H1 (cell line): ENCODE measurements at regions not wholly inside any gene's neighbourhood (a gene's known extent, or its start where the extent isn't known, plus 50 kb on each side); places are given as distances from the start of the nearest gene placed in this dataset.

Experiments
- CTCF ChIA-PET: fragments of 300-600 bp; sonication (Branson Sonifier 250); formaldehyde crosslinking; loops from one replicate; lab custom pipeline; 2021; ENCODE audit not compliant: partially characterized antibody; lab: Charles Lee
- POLR2A ChIA-PET: fragments of 300-600 bp; sonication (Branson Sonifier 250); formaldehyde crosslinking; loops from one replicate; lab custom pipeline; 2021; ENCODE audit warnings: inconsistent platforms; ENCODE audit not compliant: partially characterized antibody; lab: Charles Lee
- DNase-seq, 2 experiments: peaks; one replicate each; pipeline versions ENCODE4 v3.0.0 to v3.0.0-alpha.2; 2010 to 2022; ENCODE audit warnings: low spot score in 2 of 2, low read depth in 1 of 2, mixed read lengths in 1 of 2
- FAIRE-seq: peaks from 2 replicates; lab custom pipeline; 2011; peaks lifted over from hg19 to GRCh38; lab: Jason Lieb, UNC
- H2AFZ ChIP-seq: 2 replicates; pipeline ENCODE4 v1.8.1; 2012; ENCODE audit warnings: low read length, inconsistent platforms
- H2AK5ac ChIP-seq: 2 replicates; pipeline ENCODE4 v1.6.1; 2013; ENCODE audit warnings: low read depth, low read length
- H2BK120ac ChIP-seq: replicated peaks from 2 replicates; pipeline ENCODE3; 2013; ENCODE audit warnings: low read depth, low read length, inconsistent platforms
- H2BK12ac ChIP-seq: 2 replicates; pipeline ENCODE4 v1.6.1; 2013; ENCODE audit warnings: low read depth, low read length
- H2BK15ac ChIP-seq: 2 replicates; pipeline ENCODE4 v1.6.1; 2013; ENCODE audit warnings: low read length
- H2BK20ac ChIP-seq: 2 replicates; pipeline ENCODE4 v1.6.1; 2013; ENCODE audit warnings: low read length
- H2BK5ac ChIP-seq: 2 replicates; pipeline ENCODE4 v1.6.1; 2013; ENCODE audit warnings: low read depth, low read length
- H3K14ac ChIP-seq: 2 replicates; pipeline ENCODE4 v1.6.1; 2013; ENCODE audit warnings: inconsistent platforms; ENCODE audit not compliant: insufficient read length
- H3K18ac ChIP-seq: 2 replicates; pipeline ENCODE4 v1.6.1; 2013; ENCODE audit warnings: low read length; ENCODE audit errors: extremely low read depth
- H3K23ac ChIP-seq: 2 replicates; pipeline ENCODE4 v1.6.1; 2013; ENCODE audit warnings: inconsistent platforms; ENCODE audit not compliant: insufficient read length
- H3K23me2 ChIP-seq: 2 replicates; pipeline ENCODE4 v1.6.1; 2013; ENCODE audit warnings: low read depth, low read length
- H3K27ac ChIP-seq: 2 replicates; pipeline ENCODE4 v1.6.1; 2011; ENCODE audit warnings: low read depth, low read length, inconsistent platforms
- H3K27me3 ChIP-seq, 4 experiments: replicated peaks in 1 of 4; 1 replicate in 1 of 4; 2 replicates in 3 of 4; pipeline versions ENCODE4 v1.6.1 to v1.8.1; 2011 to 2013; ENCODE audit warnings: low read length in 3 of 4, mild to moderate bottlenecking in 3 of 4, inconsistent platforms in 2 of 4, mixed read lengths in 2 of 4, moderate library complexity in 1 of 4; ENCODE audit not compliant: control insufficient read depth in 3 of 4, insufficient read depth in 3 of 4; ENCODE audit errors: extremely low read depth in 1 of 4
- H3K36me3 ChIP-seq, 4 experiments: 2 replicates each; pipeline versions ENCODE4 v1.6.1 to v1.8.1; 2011 to 2013; ENCODE audit warnings: mild to moderate bottlenecking in 4 of 4, low read length in 3 of 4, moderate library complexity in 2 of 4, control low read depth in 1 of 4, inconsistent platforms in 1 of 4; ENCODE audit not compliant: insufficient read depth in 4 of 4, control insufficient read depth in 2 of 4
- H3K4ac ChIP-seq: replicated peaks from 2 replicates; pipeline ENCODE3; 2013; ENCODE audit warnings: low read length, low read depth, mixed read lengths, inconsistent platforms; ENCODE audit not compliant: insufficient read length
- H3K4me1 ChIP-seq, 4 experiments: replicated peaks in 1 of 4; 1 replicate in 1 of 4; 2 replicates in 3 of 4; pipeline versions ENCODE4 v1.6.1 to v1.8.1; 2011 to 2013; ENCODE audit warnings: low read length in 3 of 4, inconsistent platforms in 2 of 4, mixed read lengths in 1 of 4; ENCODE audit not compliant: insufficient read depth in 4 of 4, control insufficient read depth in 3 of 4
- H3K4me2 ChIP-seq, 2 experiments: 2 replicates each; pipeline versions ENCODE4 v1.6.1 to v1.8.1; 2011 to 2013; ENCODE audit warnings: low read depth in 2 of 2, low read length in 2 of 2, control low read depth in 1 of 2, inconsistent platforms in 1 of 2, mild to moderate bottlenecking in 1 of 2; ENCODE audit not compliant: insufficient read depth in 1 of 2
- H3K4me3 ChIP-seq, 4 experiments: fragments of 200-600, 300-600 bp in 1 of 4; sonication (generic), shearing (Covaris generic), sonication (Bioruptor Twin) in 1 of 4; 2 replicates each; pipeline versions ENCODE4 v1.5.1 to v1.8.1; 2011 to 2016; ENCODE audit warnings: low read length in 4 of 4, low read depth in 3 of 4, control low read depth in 2 of 4, inconsistent platforms in 2 of 4, mild to moderate bottlenecking in 2 of 4, mixed read lengths in 1 of 4, moderate library complexity in 1 of 4; ENCODE audit not compliant: insufficient read depth in 2 of 4; ENCODE audit errors: extremely low read depth in 1 of 4
- H3K56ac ChIP-seq: replicated peaks from 2 replicates; pipeline ENCODE3; 2013; ENCODE audit warnings: low read depth, mild to moderate bottlenecking, mixed read lengths, low read length, inconsistent platforms; ENCODE audit not compliant: insufficient read length
- H3K79me1 ChIP-seq: 2 replicates; pipeline ENCODE4 v1.6.1; 2013; ENCODE audit warnings: low read depth, low read length, control low read depth
- H3K79me2 ChIP-seq, 2 experiments: 2 replicates each; pipeline versions ENCODE4 v1.6.1 to v1.8.1; 2012 to 2013; ENCODE audit warnings: low read length in 2 of 2, mild to moderate bottlenecking in 2 of 2, inconsistent platforms in 1 of 2; ENCODE audit not compliant: insufficient read depth in 2 of 2, control insufficient read depth in 1 of 2
- H3K9ac ChIP-seq, 4 experiments: replicated peaks in 1 of 4; 1 replicate in 1 of 4; 2 replicates in 3 of 4; pipeline versions ENCODE4 v1.6.1 to v1.8.1; 2011 to 2013; ENCODE audit warnings: low read depth in 3 of 4, low read length in 3 of 4, control low read depth in 2 of 4, mild to moderate bottlenecking in 2 of 4, moderate library complexity in 2 of 4, inconsistent platforms in 1 of 4; ENCODE audit errors: extremely low read depth in 1 of 4
- H3K9me3 ChIP-seq, 2 experiments: 2 replicates each; pipeline versions ENCODE4 v1.6.1 to v1.8.1; 2012 to 2013; ENCODE audit warnings: mild to moderate bottlenecking in 2 of 2, moderate library complexity in 2 of 2, control low read depth in 1 of 2, inconsistent platforms in 1 of 2, low read depth in 1 of 2, low read length in 1 of 2, mixed read lengths in 1 of 2; ENCODE audit not compliant: insufficient read depth in 2 of 2
- H4K20me1 ChIP-seq, 2 experiments: replicated peaks in 1 of 2; 2 replicates each; pipeline versions ENCODE3 to v1.8.1; 2011 to 2013; ENCODE audit warnings: inconsistent platforms in 2 of 2, low read length in 2 of 2, mild to moderate bottlenecking in 1 of 2; ENCODE audit not compliant: insufficient read depth in 2 of 2, control insufficient read depth in 1 of 2
- H4K5ac ChIP-seq: 2 replicates; pipeline ENCODE4 v1.6.1; 2013; ENCODE audit warnings: low read length, low read depth, mixed read lengths, inconsistent platforms; ENCODE audit not compliant: insufficient read length
- H4K8ac ChIP-seq: 2 replicates; pipeline ENCODE4 v1.8.0; 2013; ENCODE audit warnings: mild to moderate bottlenecking, moderate library complexity, low read length, inconsistent platforms; ENCODE audit not compliant: insufficient read depth; ENCODE audit errors: extremely low read depth
- H4K91ac ChIP-seq: replicated peaks from 2 replicates; pipeline ENCODE3; 2013; ENCODE audit warnings: low read length, mixed read lengths, inconsistent platforms; ENCODE audit not compliant: insufficient read length
- CTBP2 ChIP-seq: IDR thresholded peaks from 2 replicates; pipeline ENCODE4 v1.7.0; 2011; ENCODE audit warnings: borderline replicate concordance, mild to moderate bottlenecking, moderate library complexity, mixed read lengths, low read length; ENCODE audit not compliant: insufficient read depth, insufficient read length
- EGR1 ChIP-seq: IDR thresholded peaks from 2 replicates; pipeline ENCODE4 v1.6.1; 2011; ENCODE audit warnings: low read depth, low read length, borderline replicate concordance
- FOSL1 ChIP-seq: IDR thresholded peaks from 2 replicates; pipeline ENCODE4 v1.6.1; 2011; ENCODE audit warnings: mild to moderate bottlenecking, low read depth, low read length, moderate library complexity; ENCODE audit not compliant: insufficient read depth
- POLR2A ChIP-seq, 2 experiments: IDR thresholded peaks; 1 replicate in 1 of 2; 2 replicates in 1 of 2; pipeline ENCODE4 v1.6.1; 2011; ENCODE audit warnings: low read depth in 2 of 2, low read length in 2 of 2, mild to moderate bottlenecking in 2 of 2; ENCODE audit errors: control extremely low read depth in 1 of 2
- SIX5 ChIP-seq: IDR thresholded peaks from 2 replicates; pipeline ENCODE4 v1.6.1; 2011; ENCODE audit warnings: mild to moderate bottlenecking, low read depth, low read length
- TEAD4 ChIP-seq: IDR thresholded peaks from 2 replicates; pipeline ENCODE4 v1.6.1; 2012; ENCODE audit warnings: low read depth, low read length, inconsistent platforms, mixed read lengths
- WGBS, 2 experiments: shearing (Covaris generic) in 1 of 2; methylation state at CpG; one replicate each; pipeline versions ENCODE4 v1.1.6 to v1.1.7; 2013 to 2015; ENCODE audit warnings: low lambda C conversion rate in 2 of 2, mixed read lengths in 2 of 2, inconsistent platforms in 1 of 2, low coverage in 1 of 2, missing lambda C conversion rate in 1 of 2; ENCODE audit not compliant: insufficient replicate concordance in 2 of 2, insufficient coverage in 1 of 2, insufficient read length in 1 of 2; ENCODE audit errors: extremely low coverage in 1 of 2, missing lambda C conversion rate in 1 of 2; 5-methylcytosine and 5-hydroxymethylcytosine counted together
- TF ChIP-seq, protein P1 (sequence below): IDR thresholded peaks from 2 replicates; pipeline ENCODE4 v1.6.1; 2012; ENCODE audit warnings: inconsistent platforms

DNA sequence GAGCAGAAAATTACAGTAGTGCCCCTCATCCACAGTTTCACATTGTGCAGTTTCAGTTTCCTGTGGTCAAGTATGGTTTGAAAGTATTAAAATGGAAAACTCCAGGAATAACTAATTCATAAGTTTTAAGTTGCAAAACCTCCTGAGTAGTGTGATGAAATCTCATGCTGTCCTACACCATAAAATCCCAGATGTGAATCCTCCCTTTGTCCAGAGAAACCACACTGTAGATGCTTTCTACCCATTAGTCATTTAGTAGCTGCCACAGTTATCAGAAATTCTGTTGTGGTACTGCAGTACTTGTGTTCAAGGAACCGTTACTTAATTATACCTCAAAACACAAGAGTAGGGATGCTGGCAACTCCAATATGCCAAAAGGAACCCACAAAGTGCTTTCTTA, 74.7 kb downstream of the PTCHD4 start:
- Histone ChIP-seq H3K4me1 (no peaks in the 10 kb centered on the region), H3K23ac (no peak overlapping the region)
- no peak for FAIRE-seq

More for the DNA sequence above, 74.7 kb downstream of the PTCHD4 start:
- Histone ChIP-seq H3K27ac (no peak overlapping the region), H2BK5ac (no peak overlapping the region), H3K4ac (no peak overlapping the region), H3K79me2 (no peaks in the 10 kb centered on the region), H3K4me3 (no peak overlapping the region), H4K20me1 (no peaks in the 10 kb centered on the region), H2AK5ac (no peak overlapping the region), H4K5ac (no peak overlapping the region), H2BK120ac (no peak overlapping the region), H3K4me2 (no peak overlapping the region), H2BK12ac (no peak overlapping the region), H3K27me3 (no peaks in the 10 kb centered on the region), H3K9ac (no peak overlapping the region), H2AFZ (no peak overlapping the region), H2BK20ac (no peak overlapping the region), H4K91ac (no peak overlapping the region), H3K56ac (no peak overlapping the region), H2BK15ac (no peak overlapping the region), H4K8ac (no peak overlapping the region), H3K79me1 (no peaks in the 10 kb centered on the region), H3K9me3 (no peaks in the 10 kb centered on the region), H3K14ac (no peak overlapping the region), H3K36me3 (no peaks in the 10 kb centered on the region), H3K23me2 (no peaks in the 10 kb centered on the region), H3K18ac (no peak overlapping the region)
- DNase-seq, result no peak
- WGBS, 2 experiments, result 89% methylated on average over 1 of the region's 1 CpG; no CpG with 5 or more reads in 1 of the 2 experiments
- TF ChIP-seq FOSL1, result no peak
- TF ChIP-seq POLR2A (IDR thresholded peaks at IDR 0.05; ENCODE audit: control extremely low read depth in 1 of 2, low read depth in 2 of 2, low read length in 2 of 2), result no peak
- TF ChIP-seq, protein P1, sequence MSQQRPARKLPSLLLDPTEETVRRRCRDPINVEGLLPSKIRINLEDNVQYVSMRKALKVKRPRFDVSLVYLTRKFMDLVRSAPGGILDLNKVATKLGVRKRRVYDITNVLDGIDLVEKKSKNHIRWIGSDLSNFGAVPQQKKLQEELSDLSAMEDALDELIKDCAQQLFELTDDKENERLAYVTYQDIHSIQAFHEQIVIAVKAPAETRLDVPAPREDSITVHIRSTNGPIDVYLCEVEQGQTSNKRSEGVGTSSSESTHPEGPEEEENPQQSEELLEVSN, result no peak
- TF ChIP-seq TEAD4, result no peak
- no peak for TF ChIP-seq CTBP2
- TF ChIP-seq SIX5, result no peak
- TF ChIP-seq EGR1, result no peak
- ChIA-PET POLR2A (no interaction called here), CTCF (no interaction called here)
